Cardiac septum (tissue), 1 donor: ENCODE measurements at regions not wholly inside any gene's neighbourhood (a gene's known extent, or its start where the extent isn't known, plus 50 kb on each side); places are given as distances from the start of the nearest gene placed in this dataset.
"Not testable (repeated sequence)": the region's sequence is repeated elsewhere in the genome, so short reads cannot be mapped to it uniquely, and the experiment has no call there.

Source experiments
- DNase-seq: peaks from one replicate; pipeline ENCODE4 v3.0.0-alpha.2; 2020; ENCODE audit warnings: low spot score
- intact Hi-C: fragments of 100-400 bp; cut with DNase I; formaldehyde crosslinking; loops from one replicate; pipeline ENCODE4 v1.14.0; 2022
- donor health status: DM: no; HTN: no; CAD: no.

DNA sequence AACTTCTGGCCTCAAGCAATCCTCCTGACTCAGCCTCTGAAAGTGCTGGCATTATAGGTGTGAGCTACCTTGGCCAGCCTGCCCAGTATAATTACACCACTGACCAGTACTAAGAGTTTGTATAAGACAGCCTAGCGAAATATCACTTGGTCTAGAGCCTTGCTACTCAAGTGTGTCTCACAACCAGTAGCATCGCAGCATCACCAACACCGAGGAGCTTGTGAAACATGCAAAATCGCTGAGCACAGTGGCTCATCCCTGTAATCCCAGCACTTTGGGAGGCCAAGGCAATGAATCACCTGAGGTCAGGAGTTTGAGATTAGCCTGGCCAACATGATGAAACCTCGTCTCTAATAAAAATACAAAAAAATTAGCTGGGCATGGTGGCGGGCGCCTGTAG, 102.0 kb upstream of the GATB start:
- intact Hi-C loops = no loop called here
- DNase-seq = no peak

DNA sequence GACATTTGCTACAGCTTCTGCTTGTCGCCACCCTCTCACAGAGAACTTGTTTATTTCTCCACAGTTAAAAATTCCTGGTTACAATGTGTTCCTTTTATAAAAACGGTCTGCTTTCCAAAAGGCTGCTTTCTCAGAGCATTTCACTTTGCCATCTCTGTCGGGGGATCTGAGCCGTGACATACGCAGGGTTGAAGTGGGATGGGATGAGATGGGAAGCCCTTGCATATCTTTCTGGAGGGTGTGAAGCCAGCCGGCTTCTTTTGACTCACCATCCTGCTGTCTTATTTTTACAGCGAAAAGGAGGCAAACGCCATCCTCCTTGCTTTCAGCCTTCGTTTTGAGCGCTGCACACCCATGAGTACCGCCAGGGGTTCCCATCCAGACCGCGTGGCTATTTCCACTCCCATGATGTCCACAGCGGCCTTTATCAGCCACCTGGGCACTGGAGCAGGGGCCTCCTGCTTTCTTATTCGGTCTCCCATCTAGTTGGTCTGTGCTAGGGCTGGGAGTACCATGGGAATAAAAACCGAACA, 99.8 kb upstream of the GATB start:
- intact Hi-C loops = no loop called here
- no peak for DNase-seq

DNA sequence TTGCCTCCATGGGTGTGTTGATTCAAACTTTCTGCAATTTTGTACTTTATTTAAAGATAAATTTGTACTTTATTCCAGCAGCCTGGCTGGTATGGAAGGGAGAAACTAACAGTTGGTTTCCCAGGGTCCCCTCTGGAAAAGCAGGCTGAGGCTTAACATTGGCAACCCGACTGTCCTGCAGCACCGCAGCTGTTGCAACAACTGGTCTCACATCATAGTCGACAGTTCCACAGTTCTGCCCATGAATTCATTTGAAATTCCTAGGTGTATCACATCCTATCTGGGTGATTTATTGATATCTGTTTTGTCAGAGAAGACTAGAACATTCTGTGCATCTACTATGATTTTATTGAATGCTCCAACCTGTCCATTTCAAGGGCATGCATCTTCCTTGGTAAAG, 98.8 kb upstream of the GATB start:
- intact Hi-C loops = no loop called here
- DNase-seq = no peak

DNA sequence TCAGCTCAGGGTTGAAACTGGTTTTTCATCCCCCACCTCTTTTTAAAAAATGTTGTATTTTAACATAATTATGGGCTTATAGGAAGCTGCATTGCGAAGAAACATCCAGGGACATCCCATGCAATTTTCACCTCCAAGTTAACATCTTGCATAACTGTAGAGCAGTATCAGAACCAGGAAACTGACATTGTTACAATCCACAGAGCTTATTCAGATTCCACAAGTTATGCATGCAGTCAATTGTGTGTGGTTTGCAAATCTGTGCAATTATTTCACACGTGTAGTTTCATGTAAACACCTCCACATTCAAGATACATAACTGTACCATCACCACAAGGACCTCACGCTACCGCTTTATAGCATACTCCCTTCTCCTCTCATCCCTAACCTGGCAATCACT, 97.5 kb upstream of the GATB start:
- DNase-seq = no peak
- intact Hi-C loops = no loop called here

DNA sequence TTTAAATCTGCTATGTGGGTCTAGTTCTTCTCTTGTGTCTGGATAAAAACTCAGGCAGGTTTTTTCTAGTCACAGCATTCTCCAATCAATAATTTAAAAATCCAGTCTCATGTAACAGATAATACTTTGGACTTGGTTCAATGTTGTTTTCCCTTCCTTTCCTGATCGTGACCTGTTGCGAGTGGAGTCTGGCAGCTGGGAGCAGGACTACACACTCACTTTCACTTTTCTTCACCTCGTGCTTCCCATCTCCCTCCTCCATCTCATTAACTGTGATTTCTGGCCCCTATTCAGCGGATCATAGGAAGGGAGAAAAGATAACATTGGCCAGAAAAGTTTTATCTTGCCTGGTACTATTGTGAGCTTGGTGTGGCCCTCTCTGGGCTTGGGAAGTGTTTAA, 96.6 kb upstream of the GATB start:
- intact Hi-C loops = no loop called here
- DNase-seq = no peak

DNA sequence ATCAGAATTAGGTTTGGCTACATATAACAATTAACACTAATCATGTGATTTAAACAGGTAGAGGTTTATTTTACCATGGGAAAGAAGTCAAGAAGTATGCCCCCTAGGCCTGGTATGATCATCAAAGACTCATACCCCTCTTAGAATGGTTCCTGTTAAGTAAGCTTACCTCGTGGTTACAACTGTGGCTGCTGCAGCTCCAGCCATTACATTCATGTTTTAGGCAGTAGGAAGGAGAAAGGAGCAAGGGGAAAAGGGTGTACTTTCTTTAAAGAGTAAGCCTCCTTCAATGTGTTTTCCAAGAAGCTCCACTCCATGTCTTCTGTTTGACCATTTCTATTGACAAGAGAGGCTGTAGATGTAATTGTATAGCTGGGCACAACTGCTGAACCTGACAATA, 94.9 kb upstream of the GATB start:
- no peak for DNase-seq
- intact Hi-C loops = no loop called here

DNA sequence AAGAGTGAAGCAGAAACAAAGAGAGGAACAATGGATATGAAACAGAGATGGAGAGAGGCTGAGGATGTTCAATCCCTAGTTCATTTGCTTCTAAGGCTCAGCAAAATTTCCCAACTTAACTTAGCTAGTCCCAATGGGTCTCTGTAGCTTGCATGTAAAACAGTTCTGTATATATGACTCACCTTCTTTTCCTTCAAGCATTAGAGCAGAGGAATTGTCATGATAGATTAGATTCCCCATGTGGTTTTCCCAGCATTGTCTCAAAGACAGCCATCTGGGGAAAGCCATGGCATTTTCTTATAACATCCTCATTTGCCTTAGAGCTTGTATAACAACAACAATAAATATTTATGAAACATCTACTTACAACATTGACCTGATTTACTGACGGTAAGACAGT, 93.9 kb upstream of the GATB start:
- DNase-seq = no peak
- intact Hi-C loops = no loop called here

DNA sequence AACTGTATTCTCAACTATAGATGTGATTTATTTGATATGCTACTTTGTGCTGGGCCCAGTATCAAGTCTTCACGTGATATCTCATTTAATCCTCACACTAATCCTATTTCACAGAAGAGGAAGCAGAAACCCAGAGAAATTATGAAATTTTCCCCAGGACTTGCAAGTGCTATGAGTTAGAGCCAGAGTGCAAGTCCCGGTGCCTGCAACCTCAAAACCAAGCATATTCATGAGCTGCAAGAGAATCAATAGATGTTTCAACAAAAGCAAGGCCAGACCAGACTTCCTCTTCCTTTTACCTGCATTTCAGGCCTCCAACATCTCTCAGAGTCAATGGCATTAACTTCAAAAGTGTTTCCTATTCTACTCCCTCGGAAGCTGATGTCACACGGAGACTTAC, 92.2 kb upstream of the GATB start:
- DNase-seq = no peak
- intact Hi-C loops = no loop called here

DNA sequence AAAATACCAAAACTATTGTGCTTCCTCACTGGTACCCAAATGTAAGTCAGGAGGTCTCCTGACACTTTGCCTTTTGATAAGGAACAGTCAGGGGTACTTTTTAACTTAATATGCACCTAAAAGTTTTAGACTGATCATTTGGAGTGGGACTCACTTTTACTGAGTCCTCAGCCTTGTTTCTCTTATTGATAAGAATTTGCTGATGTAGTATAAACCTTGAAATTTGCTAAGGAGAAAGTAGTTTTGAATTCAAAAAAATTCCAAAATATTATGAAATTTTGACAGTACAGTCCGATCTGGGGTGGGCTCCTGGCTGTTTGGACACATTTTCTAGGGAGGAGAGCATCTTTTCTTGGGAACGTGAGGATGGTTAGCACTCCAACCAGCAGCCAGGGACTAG, 91.4 kb upstream of the GATB start:
- intact Hi-C loops = no loop called here
- no peak for DNase-seq

DNA sequence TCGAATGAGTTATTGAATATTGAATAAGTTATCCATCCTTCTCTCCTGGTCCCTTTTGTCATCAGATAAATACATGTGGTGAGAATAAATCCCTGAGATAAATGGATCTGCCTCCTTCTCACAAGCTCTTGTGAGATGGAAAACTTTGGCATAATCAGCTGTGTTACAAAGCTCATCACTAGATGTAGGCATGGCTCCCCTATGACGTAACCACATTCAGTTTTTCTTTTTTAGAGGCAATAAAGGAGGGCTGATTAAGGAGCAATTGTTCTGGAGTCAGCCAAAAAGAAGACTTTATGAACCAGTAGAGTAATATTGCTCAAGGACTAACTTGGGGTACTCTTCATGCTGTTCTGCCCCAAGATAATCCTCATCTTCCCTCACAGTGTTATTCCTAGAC, 90.5 kb upstream of the GATB start:
- intact Hi-C loops = no loop called here
- DNase-seq = no peak

DNA sequence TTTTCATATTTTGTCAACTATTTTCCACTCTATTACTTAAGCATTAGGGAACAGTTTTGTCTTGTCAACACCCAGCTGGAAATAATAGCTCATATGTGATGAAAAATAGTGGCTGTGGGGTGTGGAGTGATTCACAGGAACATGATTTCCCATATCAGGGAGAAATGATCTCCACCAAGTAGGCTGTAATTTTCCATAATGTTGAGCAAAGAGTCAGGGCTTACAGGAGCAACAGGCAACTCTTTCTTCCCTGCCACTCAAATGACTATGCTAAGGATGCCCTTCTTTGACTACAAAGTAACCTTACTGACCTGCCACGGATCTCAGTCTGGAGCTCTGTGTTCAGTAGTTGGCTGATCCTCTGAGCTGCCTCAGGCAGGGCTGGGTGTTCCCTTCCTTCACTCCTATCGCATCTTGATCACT, 90.0 kb upstream of the GATB start:
- DNase-seq = no peak
- intact Hi-C loops = no loop called here

DNA sequence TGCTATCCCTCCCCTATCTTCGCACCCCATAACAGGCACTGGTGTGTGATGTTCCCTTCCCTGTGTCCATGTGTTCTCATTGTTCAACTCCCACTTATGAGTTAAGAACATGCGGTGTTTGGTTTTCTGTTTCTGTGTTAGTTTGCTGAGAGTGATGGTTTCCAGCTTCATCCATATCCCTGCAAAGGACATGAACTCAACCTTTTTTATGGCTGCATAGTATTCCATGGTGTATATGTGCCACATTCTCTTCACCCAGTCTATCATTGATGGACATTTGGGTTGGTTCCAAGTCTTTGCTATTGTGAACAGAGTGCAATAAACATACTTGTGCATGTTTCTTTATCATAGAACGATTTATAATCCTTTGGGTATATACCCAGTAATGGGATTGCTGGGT, 84.7 kb upstream of the GATB start:
- DNase-seq, intact Hi-C loops: not testable (repeated sequence)

DNA sequence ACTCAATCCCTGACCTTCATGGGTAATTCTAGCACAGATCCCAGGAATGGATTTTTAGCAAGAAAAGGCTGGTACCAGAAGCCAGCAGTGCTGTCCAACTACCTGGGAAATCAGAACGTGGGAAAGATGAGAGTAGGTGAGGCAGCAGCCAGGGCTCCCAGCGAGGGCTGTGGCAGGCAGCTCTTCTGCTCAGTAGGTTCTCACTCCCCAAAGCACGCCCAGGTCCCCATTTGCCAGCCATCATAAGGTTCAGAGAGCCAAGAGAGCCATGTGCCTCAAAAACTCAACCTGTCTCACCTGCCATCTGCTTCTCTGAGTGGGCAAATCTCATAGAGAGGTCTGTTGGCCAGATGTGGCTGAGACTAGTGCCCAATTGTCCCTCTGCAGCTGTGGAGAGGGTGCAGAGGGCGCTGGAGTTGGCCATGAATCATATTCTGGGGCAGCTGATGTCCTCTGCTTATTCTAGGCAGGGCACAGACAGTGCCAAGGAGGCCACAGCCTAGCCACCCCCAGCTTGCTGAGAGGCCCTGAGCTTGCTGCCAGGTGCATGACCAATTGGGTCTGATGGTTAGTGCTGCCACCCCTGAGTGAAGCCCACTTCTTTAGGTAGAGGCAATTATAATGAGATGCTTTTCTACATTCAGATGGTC, 81.7 kb upstream of the GATB start:
- intact Hi-C loops = no loop called here
- DNase-seq = no peak

DNA sequence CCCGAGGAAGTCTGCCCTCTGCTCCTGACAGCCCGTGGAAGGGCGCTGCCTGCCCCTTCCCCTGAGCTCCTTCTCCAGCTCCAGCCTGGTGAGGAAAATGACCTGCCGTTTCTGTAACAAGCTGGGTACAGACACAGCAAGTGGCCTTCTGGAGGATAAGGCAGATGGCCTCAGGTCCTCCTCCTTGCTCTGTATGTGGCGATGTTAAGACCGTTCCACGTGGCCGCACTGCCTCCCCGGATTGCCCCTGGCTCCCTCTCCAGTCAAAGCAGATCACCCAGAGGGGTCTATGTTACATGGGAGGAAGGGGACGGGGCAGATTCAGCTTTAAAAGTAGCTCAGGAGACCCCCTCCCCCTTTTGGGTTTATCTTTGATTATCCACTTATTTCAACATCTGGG, 80.3 kb upstream of the GATB start:
- no peak for DNase-seq
- intact Hi-C loops = no loop called here

DNA sequence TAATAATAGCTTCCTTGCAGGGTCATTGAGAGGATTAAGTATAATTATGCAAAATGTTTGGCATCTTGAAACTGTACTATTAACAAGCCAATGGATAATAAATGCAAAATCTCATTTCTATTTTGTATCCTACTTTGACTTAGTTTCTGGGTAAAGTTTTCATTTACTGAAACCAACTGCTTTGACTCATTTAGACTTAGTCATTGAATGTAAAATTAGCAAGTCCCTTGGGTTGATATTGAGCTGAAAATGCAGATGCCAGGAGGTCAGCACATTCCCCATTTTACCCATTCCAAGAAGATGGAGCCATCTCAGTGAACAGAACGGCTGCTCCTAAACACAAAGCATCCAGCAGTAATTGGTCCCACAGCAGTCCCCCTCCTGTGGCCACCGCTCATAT, 74.7 kb upstream of the GATB start:
- intact Hi-C loops = no loop called here
- DNase-seq = no peak

DNA sequence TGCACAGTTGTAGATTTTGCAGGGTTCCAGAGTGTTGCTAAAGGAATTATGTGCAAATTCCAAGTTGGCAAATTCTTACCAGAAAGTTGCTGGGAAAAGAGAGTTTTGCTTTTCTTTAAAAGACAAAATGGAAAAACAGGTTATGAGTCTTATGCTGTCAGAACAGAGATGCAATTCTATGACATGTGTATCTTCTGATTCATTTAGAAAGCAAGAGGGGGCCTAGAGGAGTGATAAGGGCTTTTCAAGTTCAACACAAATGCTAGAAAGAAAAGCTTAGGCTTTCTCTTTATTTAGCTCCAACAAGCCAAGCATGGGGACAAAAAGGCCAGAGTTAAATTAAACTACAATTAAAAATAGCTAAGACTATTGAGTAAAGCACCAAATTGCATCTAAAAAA, 72.4 kb upstream of the GATB start:
- DNase-seq = no peak
- intact Hi-C loops = no loop called here

DNA sequence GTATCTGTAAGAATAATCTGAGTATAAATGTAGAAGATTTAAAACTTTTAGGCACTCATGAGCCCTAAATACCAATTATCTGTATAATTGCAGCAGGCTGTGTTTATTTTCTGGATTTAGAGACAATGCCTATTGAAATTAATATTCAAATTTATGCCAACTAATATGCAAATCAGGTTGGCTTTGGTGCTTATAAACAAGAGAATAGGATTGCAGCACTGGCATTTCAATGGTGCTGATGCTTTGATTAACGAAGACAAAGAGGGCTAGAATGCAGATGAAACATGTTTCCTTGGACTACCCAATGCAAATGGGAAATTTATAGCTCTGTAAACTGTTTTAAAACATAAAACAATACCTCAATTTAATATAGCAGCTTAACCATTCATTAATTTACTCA, 70.7 kb upstream of the GATB start:
- intact Hi-C loops = no loop called here
- no peak for DNase-seq

DNA sequence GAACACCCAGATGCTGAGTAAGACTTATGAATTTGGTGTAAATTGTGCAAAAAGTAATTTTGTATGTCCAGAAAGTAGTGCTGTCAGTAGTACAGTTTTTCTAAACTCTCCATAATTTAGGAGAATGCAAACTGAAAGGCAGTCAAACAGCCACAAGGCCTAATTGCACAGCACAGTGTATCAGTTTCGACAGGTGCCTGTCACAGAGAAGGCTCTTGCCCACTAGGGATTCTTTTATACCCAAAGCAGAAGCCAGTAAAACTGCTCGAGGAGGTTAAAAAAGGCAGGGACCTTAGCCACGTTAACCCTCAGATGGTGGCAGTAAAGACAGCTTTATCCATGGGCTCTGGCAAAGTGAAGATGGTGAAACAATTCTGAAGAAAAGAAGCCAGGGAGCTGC, 69.4 kb upstream of the GATB start:
- DNase-seq = no peak
- intact Hi-C loops = no loop called here

DNA sequence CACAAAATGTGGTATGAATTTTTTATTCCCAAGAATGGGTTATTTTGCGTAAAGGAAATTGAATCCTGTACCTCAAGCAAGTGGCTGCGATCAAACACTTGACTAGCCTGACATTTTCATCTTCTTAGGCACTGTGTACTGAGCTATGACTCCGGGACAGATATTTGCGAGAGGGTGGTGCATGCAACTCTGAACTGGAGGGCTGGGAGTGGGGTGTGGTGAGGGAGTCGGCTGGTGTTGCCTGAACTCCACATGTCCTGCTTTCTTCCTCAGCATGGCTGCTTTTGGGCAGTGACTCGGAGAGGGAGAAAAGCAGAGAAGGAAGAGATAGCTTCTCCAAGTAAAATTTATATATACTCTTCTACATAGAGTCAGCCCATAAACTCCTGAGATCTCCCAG, 68.5 kb upstream of the GATB start:
- intact Hi-C loops = no loop called here
- no peak for DNase-seq

DNA sequence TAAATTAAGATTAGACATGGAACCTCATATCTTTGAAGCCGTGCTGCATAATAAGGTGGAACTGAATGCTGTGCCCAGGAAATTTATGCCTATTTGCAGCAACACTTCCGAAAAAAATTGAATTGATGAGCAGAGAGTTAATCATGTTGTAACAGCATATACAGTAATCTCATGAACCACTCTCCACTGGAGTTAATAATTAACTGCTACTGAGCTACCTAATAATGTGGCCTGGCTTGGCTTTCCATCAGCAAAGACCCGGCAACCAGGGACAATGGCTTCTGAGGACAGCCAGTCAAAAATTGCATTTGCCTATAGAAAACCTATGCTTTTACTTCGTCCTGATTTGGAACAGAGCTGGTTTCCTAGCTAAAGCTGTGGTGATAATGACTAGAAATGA, 63.8 kb upstream of the GATB start:
- intact Hi-C loops = no loop called here
- no peak for DNase-seq

DNA sequence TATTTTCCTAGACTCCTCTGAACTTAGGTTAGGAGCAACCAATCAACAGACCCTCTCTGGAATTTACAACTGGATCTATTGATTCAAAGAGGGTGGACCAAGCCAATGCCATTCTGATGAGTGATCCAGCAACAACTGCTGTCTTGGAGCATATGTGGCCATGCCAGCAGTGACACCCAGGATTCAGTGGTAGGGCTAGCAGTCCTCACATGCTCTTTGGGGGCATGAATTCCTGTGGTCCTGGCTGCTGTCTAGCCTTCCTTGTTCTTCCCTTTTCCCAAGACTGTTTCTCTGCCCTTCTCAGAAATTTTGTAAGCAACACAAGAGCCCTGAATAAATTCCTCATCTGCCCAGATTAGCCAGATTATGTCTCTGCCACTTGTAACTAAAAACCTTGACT, 61.5 kb upstream of the GATB start:
- no peak for DNase-seq
- intact Hi-C loops = no loop called here

DNA sequence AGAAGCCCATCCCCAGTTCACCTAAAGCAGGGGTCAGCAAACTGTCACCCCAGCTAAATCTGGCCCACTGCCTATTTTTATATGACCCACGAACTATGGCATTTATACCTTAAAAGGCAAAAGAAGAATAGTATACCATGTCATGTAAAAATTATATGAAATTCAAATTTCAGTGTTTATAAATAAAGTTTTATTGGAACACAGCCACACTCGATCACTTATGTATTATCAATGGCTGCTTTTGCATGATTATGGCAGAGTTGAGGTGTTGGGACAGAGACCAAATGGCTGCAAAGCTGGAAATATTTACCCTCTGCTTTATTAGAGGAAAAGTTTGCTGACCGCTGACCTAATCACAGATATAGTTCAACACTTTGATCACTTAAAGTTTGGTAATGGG, 59.2 kb upstream of the GATB start:
- no peak for DNase-seq
- intact Hi-C loops = no loop called here
